Activated CD8-positive, alpha-beta T cell treated with anti-CD3 and anti-CD28 coated beads for 36 hours (primary cell): ENCODE measurements at regions not wholly inside any gene's neighbourhood (a gene's known extent, or its start where the extent isn't known, plus 50 kb on each side); places are given as distances from the start of the nearest gene placed in this dataset.

Experiments used
- ATAC-seq: fragments of 200-7000 bp; cut with Tn5 transposase; one replicate; pipeline ENCODE4 v1.10.0; 2021; ENCODE audit warnings: mild to moderate bottlenecking, moderate library complexity
- CTCF ChIA-PET: fragments of 350-600 bp; sonication (Branson Sonifier 250); formaldehyde crosslinking; loops from one replicate; lab custom pipeline; 2021; ENCODE audit warnings: antibody characterized with exemption; lab: Charles Lee
- POLR2A ChIA-PET: fragments of 350-600 bp; sonication (Branson Sonifier 250); formaldehyde crosslinking; loops from one replicate; lab custom pipeline; 2021; ENCODE audit warnings: antibody characterized with exemption; lab: Charles Lee
- DNase-seq: peaks from one replicate; pipeline ENCODE4 v3.0.0-alpha.2; 2020
- H3K27ac Mint-ChIP-seq: one replicate; pipeline ENCODE4 v1.8.0; 2021; ENCODE audit warnings: mild to moderate bottlenecking, mixed read lengths
- H3K27me3 Mint-ChIP-seq: one replicate; pipeline ENCODE4 v1.8.0; 2021; ENCODE audit warnings: mixed read lengths
- H3K36me3 Mint-ChIP-seq: one replicate; pipeline ENCODE4 v1.8.0; 2021; ENCODE audit warnings: low read depth, mixed read lengths
- H3K4me1 Mint-ChIP-seq: one replicate; pipeline ENCODE4 v1.8.0; 2021; ENCODE audit warnings: low read depth, mixed read lengths
- H3K4me3 Mint-ChIP-seq: one replicate; pipeline ENCODE4 v1.8.0; 2021; ENCODE audit warnings: mild to moderate bottlenecking, moderate library complexity, mixed read lengths
- H3K9me3 Mint-ChIP-seq: one replicate; pipeline ENCODE4 v1.8.0; 2021; ENCODE audit warnings: mixed read lengths
- intact Hi-C: fragments of 100-400 bp; cut with micrococcal nuclease; formaldehyde crosslinking; loops from one replicate; pipeline ENCODE4 v1.10.0; 2022
- TF ChIP-seq, protein P1 (sequence below): fragments of 200-600 bp; IDR thresholded peaks from one replicate; pipeline ENCODE4 v1.8.0; 2022; ENCODE audit warnings: antibody characterized with exemption, mild to moderate bottlenecking

DNA sequence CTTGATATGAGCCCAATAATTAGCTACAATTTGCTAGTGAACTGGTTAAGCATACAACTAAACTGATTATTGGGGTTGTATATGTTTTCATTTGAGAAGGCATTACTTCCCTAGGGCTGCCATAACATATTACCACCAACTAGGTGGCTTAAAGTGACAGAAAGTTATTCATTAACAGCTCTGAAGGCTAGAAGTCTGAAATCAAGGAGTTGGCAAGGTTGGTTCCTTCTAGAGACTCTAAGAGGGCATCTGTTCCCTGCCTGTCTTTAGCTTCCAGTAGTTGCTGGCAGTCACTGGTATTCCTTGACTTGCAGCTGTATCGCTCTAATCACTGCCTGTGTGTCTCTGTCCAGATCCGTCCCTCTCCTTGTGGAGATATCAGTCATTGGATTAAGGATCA is 86.3 kb downstream of the LHX9 start:
- H3K36me3 Mint-ChIP-seq = no peaks in the 10 kb centered on the region
- TF ChIP-seq, protein P1, sequence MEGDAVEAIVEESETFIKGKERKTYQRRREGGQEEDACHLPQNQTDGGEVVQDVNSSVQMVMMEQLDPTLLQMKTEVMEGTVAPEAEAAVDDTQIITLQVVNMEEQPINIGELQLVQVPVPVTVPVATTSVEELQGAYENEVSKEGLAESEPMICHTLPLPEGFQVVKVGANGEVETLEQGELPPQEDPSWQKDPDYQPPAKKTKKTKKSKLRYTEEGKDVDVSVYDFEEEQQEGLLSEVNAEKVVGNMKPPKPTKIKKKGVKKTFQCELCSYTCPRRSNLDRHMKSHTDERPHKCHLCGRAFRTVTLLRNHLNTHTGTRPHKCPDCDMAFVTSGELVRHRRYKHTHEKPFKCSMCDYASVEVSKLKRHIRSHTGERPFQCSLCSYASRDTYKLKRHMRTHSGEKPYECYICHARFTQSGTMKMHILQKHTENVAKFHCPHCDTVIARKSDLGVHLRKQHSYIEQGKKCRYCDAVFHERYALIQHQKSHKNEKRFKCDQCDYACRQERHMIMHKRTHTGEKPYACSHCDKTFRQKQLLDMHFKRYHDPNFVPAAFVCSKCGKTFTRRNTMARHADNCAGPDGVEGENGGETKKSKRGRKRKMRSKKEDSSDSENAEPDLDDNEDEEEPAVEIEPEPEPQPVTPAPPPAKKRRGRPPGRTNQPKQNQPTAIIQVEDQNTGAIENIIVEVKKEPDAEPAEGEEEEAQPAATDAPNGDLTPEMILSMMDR = no peak
- H3K27me3 Mint-ChIP-seq = peaks cover 3% of the 10 kb centered on the region
- peaks cover under 1% of the 10 kb centered on the region for H3K9me3 Mint-ChIP-seq
- H3K27ac Mint-ChIP-seq = no peak overlapping the region
- H3K4me3 Mint-ChIP-seq = no peak overlapping the region
- DNase-seq (no peak), ATAC-seq (no peak)
- intact Hi-C loops = no loop called here
- ChIA-PET CTCF (interaction anchor here (1.0 kb wide), 3 partner anchors 9 to 27 kb away, joined by 3 to 4 read pairs (median 4); no protein-coding TSS in a partner anchor), POLR2A (no interaction called here)
- no peaks in the 10 kb centered on the region for H3K4me1 Mint-ChIP-seq

DNA sequence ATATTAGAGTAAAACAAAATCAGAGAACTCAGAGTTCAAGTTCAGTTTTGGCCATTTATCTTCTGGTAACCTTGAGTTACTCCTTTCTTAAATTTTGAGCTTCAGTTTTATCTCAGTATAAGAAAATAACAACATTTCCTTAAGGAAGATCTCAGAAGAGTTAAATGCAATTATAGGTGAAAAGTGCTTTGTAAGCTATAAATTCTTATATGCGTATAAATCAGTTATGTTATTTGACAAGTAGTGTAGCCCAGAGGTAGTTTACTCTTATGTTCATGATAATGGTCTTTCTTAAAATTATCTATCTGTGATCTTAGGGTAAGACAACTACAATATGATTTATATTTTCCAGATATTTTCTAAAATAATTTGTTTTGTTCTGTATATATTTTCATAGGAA is 89.8 kb downstream of the LHX9 start:
- TF ChIP-seq, protein P1 = no peak
- Mint-ChIP-seq H3K27ac (no peak overlapping the region), H3K27me3 (peaks cover 3% of the 10 kb centered on the region), H3K9me3 (peaks cover 17% of the 10 kb centered on the region), H3K4me1 (no peaks in the 10 kb centered on the region), H3K36me3 (peaks cover 2% of the 10 kb centered on the region), H3K4me3 (no peak overlapping the region)
- DNase-seq (no peak), ATAC-seq (no peak)
- ChIA-PET POLR2A (no interaction called here), CTCF (interaction anchor here (1.2 kb wide), 1 partner anchor 23 kb away, joined by 3 read pairs; no protein-coding TSS in a partner anchor)
- intact Hi-C loops = no loop called here

DNA sequence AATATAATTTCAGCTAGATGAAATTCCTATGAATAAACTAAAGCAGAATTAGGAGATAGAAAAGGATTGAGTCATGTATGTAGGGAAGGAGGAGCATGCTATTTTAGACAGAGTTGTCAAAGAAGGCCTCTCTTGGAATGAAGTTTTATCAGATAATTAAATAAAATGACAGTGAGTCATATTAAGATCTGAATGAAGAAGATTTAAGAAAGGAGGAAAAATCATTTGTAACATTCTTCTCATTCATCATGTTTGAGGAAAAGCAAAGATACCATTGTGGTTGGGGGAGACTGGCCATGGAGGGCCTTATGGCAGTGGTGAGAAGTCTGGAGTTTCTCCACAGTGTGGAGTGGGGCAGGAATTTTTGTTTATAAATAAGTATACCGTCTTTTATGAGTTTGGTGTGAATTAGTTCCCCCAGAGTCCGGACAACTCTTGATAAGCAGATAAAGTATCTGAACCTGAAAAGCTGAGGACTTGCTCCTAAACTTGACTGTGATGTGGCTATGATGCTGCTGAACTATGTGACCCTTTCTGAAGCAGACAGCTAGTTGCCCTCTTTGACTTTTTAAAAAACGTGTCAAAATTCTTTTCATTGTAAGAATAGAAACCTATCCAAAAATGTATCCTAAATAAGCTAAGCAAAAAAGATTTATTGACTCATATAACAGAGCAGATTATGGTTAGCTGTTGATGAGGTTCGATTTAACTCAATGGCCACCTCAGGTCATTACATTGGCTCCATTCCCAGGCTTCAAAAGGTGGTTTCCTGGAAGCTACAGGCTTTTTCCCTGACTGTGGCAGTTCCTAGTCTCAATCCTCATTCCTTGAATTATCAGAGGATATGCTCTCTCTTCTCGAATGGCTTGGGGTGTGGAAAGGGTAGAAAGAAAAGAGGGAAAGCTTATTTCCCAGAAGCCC is 90.8 kb downstream of the LHX9 start:
- DNase-seq = no peak
- Mint-ChIP-seq H3K4me3 (no peak overlapping the region), H3K4me1 (no peaks in the 10 kb centered on the region), H3K27ac (no peak overlapping the region), H3K36me3 (peaks cover 2% of the 10 kb centered on the region), H3K9me3 (peaks cover 17% of the 10 kb centered on the region), H3K27me3 (peaks cover 3% of the 10 kb centered on the region)
- ATAC-seq = no peak
- intact Hi-C loops = no loop called here
- POLR2A ChIA-PET = no interaction called here
- CTCF ChIA-PET = no interaction called here
- TF ChIP-seq, protein P1 = no peak

DNA sequence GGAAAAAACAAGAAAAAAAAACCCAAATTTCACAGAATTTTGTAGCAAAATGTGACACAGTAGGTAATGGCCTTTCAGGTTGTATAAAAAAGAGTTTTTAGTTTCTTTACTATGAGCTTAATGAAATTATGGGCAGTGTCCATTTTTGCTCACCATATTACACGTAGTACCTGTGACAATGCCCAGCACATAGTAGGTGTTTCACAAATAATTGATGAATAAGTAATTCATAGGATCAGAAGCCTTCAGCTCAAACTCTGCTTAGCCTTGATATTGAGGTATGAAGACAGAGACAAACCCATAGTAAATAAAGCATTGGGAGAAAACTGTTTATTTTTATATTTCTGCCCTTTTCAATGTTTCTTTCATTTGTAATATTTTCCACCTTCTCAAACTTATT is 97.2 kb downstream of the LHX9 start:
- H3K4me1 Mint-ChIP-seq = no peaks in the 10 kb centered on the region
- H3K4me3 Mint-ChIP-seq = no peak overlapping the region
- ChIA-PET POLR2A (no interaction called here), CTCF (interaction anchor here (1.1 kb wide), 1 partner anchor 8 kb away, joined by 3 read pairs; no protein-coding TSS in a partner anchor)
- no peak overlapping the region for H3K27ac Mint-ChIP-seq
- DNase-seq = no peak
- no peaks in the 10 kb centered on the region for H3K36me3 Mint-ChIP-seq
- ATAC-seq = no peak
- H3K27me3 Mint-ChIP-seq = no peaks in the 10 kb centered on the region
- intact Hi-C loops = no loop called here
- TF ChIP-seq, protein P1 = no peak
- peaks cover 10% of the 10 kb centered on the region for H3K9me3 Mint-ChIP-seq

DNA sequence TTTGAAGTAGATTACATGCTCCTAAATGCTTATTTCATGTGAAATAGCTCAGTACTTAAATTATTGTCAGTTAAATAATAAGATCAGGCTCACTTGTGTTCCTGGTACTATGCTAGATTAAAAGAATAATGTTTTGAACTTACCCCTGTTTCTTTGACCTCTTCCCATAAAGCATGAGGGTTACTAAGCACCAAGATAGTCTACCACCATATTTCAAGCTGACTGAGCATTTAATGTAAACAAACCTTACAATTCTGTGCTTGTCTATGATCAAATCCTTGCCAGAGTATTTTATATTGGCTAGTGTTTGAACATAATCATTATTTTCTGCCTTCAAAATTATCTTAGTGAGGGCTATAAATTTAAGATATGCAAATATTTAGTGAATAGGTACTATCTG is 98.1 kb downstream of the LHX9 start:
- H3K4me1 Mint-ChIP-seq = no peaks in the 10 kb centered on the region
- H3K27ac Mint-ChIP-seq = no peak overlapping the region
- H3K27me3 Mint-ChIP-seq = no peaks in the 10 kb centered on the region
- CTCF ChIA-PET = interaction anchor here (0.7 to 1.1 kb wide), 3 partner anchors 9 to 344 kb away, joined by 3 to 4 read pairs (median 3); no protein-coding TSS in a partner anchor
- no peaks in the 10 kb centered on the region for H3K36me3 Mint-ChIP-seq
- no peak for ATAC-seq
- TF ChIP-seq, protein P1 = no peak
- peaks cover 4% of the 10 kb centered on the region for H3K9me3 Mint-ChIP-seq
- no peak overlapping the region for H3K4me3 Mint-ChIP-seq
- POLR2A ChIA-PET = no interaction called here
- no peak for DNase-seq
- intact Hi-C loops = no loop called here
